VCaP (cell line): ENCODE measurements at regions not wholly inside any gene's neighbourhood (a gene's known extent, or its start where the extent isn't known, plus 50 kb on each side); places are given as distances from the start of the nearest gene placed in this dataset.

Source experiments
- H3K27ac ChIP-seq: fragments of 450-650 bp; 2 replicates; pipeline ENCODE4 v1.5.1; 2017
- CTCF ChIP-seq: fragments of 450-650 bp; conservative IDR thresholded peaks from 2 replicates; pipeline ENCODE4 v1.5.1; 2017; ENCODE audit warnings: mild to moderate bottlenecking, moderate library complexity

- H3K27ac ChIP-seq, result no peak overlapping the region
- TF ChIP-seq CTCF, result no peak
These were observed 83.9 kb upstream of the IGFBP3 start for GRCh38 chr7:46004965-46005364.

GRCh38 chr7:46003896-46004875, 83.1 kb upstream of the IGFBP3 start:
- TF ChIP-seq CTCF, result no peak
- H3K27ac ChIP-seq, result no peak overlapping the region

- no peak for TF ChIP-seq CTCF
- H3K27ac ChIP-seq, result no peak overlapping the region
These were observed 82.1 kb upstream of the IGFBP3 start for GRCh38 chr7:46003161-46003560.

- no peak for TF ChIP-seq CTCF
- no peak overlapping the region for H3K27ac ChIP-seq
These were observed 79.4 kb upstream of the IGFBP3 start for GRCh38 chr7:46000513-46000912.

GRCh38 chr7:45999541-45999940, 78.5 kb upstream of the IGFBP3 start:
- no peak for TF ChIP-seq CTCF
- H3K27ac ChIP-seq, result no peak overlapping the region

GRCh38 chr7:45998506-45998905, 77.4 kb upstream of the IGFBP3 start:
- no peak for TF ChIP-seq CTCF
- no peak overlapping the region for H3K27ac ChIP-seq

GRCh38 chr7:45993621-45994020, 72.5 kb upstream of the IGFBP3 start:
- no peak for TF ChIP-seq CTCF
- no peak overlapping the region for H3K27ac ChIP-seq
